ENCODE measurements at regions not wholly inside any gene's neighbourhood (a gene's known extent, or its start where the extent isn't known, plus 50 kb on each side); places are given as distances from the start of the nearest gene placed in this dataset.
"Not testable (repeated sequence)": the region's sequence is repeated elsewhere in the genome, so short reads cannot be mapped to it uniquely, and the experiment has no call there.

DNA sequence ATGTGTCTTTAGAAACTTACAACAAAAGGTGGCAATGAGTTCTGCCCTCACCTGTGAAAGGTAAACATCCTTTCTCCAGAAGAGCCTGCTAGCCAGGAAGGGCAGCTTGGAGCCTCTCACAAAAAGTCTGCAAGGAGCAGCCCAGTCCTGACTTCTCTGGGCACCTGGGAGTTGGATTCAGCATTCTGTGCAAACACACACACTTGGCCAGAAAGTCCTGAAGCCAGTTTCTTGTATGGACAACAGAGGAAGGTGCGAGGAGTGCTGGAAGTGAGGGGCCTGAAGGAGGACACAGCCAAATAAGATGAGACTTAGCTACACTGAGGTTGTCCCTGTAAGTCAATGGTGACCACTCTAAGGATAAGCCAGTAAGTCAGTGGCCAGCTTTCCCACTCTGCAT, 52.4 kb upstream of the SLC1A4 start:
- DNase-seq (ENCODE audit: low read depth): no peak
- in situ Hi-C loops (cut with HindIII; ENCODE audit: low pct_unique_long_range_greater_than_20kb, low sequenced_read_pairs): loop anchor here (25.0 kb wide), 1 partner anchor 100 kb away; no protein-coding TSS in a partner anchor

DNA sequence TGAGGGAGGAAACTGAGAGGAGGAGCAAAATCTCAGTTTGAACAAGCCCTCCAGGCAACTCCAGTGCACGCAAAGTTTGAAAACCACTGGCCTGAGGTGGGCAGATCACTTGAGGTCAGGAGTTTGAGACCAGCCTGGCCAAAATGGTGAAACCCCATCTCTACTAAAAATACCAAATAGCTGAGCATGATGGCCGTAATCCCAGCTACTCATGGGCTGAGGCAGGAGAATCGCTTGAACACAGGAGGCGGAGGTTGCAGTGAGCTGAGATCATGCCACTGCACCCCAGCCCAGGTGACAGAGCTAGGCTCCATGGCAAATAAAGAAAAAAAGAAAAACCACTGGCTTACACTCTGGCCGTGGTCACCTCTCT, 51.9 kb upstream of the SLC1A4 start:
- DNase-seq (ENCODE audit: low read depth): not testable (repeated sequence)
- in situ Hi-C loops (cut with HindIII; ENCODE audit: low pct_unique_long_range_greater_than_20kb, low sequenced_read_pairs): loop anchor here (25.0 kb wide), 1 partner anchor 100 kb away; no protein-coding TSS in a partner anchor

DNA sequence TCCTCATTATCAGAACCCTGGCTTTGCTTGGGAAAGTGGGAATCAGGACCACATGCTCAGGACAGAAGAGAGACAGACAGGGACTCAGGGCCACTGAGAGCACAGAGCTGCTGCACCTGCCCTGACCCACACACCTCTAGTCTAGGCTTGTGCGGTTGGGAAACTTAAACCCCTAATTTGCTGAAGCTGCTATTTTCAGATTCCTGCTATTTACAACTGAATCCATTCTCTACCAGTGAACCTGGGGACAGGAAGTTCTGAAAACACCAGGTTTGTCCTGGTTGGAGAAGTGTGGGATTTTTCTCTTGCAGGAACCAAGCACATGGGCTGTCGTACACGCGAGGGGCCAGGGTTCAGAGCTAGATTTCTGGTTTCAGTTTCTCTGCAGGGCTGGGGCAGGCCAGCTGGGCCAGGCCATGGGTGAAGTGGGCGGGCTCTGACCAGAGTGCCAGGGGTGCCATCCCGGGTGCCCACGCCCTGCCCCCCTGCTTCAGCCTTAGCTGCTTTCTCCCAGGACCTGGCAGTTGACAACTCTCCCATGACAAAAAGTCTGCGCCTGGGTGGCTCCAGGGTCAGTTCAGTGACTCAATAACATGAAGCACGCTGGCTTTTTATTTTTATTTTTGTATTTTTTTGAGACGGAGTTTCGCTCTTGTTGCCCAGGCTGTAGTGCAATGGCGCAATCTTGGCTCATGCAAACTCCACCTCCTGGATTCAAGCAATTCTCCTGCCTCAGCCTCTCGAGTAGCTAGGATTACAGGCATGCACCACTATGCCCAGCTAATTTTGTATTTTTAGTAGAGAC, 51.3 kb upstream of the SLC1A4 start:
- in situ Hi-C loops (cut with HindIII; ENCODE audit: low pct_unique_long_range_greater_than_20kb, low sequenced_read_pairs): loop anchor here (25.0 kb wide), 1 partner anchor 99 kb away; no protein-coding TSS in a partner anchor
- no peak for DNase-seq (ENCODE audit: low read depth)

DNA sequence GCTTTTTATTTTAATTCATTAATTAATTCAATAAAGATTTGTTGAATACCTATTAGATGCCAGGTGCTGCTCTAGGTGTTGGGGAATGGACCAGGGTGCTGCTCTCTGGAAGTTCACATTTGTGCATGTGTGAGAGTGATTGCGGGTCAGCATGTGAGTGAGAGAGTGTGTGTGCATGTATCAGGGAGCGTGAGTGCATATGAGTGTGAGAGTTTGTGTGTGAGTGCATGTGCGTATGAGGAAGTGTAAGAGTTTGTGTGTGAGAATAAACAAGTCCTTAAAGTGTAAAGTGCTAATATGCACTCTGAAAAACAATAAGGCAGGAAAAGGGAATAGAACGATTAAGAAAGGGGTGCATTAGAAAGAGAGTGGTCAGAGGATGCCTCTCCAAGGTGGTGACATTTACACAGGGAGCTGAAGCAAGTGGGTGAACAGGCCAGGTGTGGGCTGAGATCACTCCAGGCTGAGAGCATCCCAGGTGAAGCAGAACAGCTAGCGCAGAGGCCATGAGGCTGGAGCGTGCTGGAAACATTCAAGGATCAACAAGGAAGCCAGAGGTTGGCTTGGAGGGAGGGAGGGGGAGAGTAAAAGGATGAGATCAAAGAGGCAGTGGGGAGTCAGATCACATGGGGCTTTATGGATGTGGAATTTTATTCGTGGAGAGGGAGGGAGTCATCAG, 50.5 kb upstream of the SLC1A4 start:
- in situ Hi-C loops (cut with HindIII; ENCODE audit: low pct_unique_long_range_greater_than_20kb, low sequenced_read_pairs): loop anchor here (25.0 kb wide), 1 partner anchor 99 kb away; no protein-coding TSS in a partner anchor
- DNase-seq (ENCODE audit: low read depth): no peak

DNA sequence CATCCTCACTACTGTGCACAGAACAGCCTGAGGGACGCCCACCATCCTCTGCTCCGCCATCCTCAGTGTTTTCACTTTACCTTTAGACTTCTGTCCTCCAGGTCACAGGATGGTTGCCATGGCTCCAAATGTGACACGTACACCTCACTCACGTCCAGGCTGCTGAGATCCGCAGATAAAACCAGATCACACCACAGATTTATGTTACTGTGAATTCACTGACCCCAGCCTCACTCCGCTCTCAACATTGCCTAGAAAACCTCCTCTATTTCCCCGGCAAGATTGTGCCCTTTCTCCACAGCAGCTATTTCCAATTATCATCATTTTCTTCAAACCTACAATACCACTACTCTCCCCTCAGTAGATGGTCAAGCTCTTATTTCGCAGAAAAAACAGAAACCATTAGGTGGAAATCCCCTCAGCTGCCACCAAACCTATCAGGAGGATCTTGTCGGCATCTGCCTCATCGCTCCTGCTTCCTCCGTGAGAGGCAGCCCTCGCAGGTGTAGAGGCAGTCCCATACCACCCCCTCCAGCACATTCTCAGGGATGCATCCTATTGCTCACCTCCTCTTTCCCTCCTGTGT, 49.8 kb upstream of the SLC1A4 start:
- no peak for DNase-seq (ENCODE audit: low read depth)

More for the DNA sequence above, 49.8 kb upstream of the SLC1A4 start:
- in situ Hi-C loops (cut with HindIII; ENCODE audit: low pct_unique_long_range_greater_than_20kb, low sequenced_read_pairs): loop anchor here (25.0 kb wide), 1 partner anchor 98 kb away; no protein-coding TSS in a partner anchor
